Upper lobe of right lung (tissue), 1 donor: ENCODE measurements at regions not wholly inside any gene's neighbourhood (a gene's known extent, or its start where the extent isn't known, plus 50 kb on each side); places are given as distances from the start of the nearest gene placed in this dataset.

Experiments
- ATAC-seq: fragments of 200-7000 bp; cut with Tn5 transposase; one replicate; pipeline ENCODE4 v1.9.1; 2020; ENCODE audit warnings: mild to moderate bottlenecking, moderate library complexity
- DNase-seq: peaks from one replicate; pipeline ENCODE4 v3.0.0-alpha.2; 2020
- H3K27ac ChIP-seq: fragments of 200-600 bp; one replicate; pipeline ENCODE4 v1.8.0; 2022
- H3K27me3 ChIP-seq: fragments of 200-600 bp; one replicate; pipeline ENCODE4 v1.8.0; 2022; ENCODE audit warnings: mild to moderate bottlenecking
- H3K36me3 ChIP-seq: fragments of 200-600 bp; one replicate; pipeline ENCODE4 v1.8.0; 2022
- H3K4me1 ChIP-seq: fragments of 200-600 bp; one replicate; pipeline ENCODE4 v1.8.0; 2022
- H3K4me3 ChIP-seq: fragments of 200-600 bp; one replicate; pipeline ENCODE4 v1.8.0; 2022; ENCODE audit warnings: mild to moderate bottlenecking
- H3K9me3 ChIP-seq: fragments of 200-600 bp; one replicate; pipeline ENCODE4 v1.8.0; 2022
- CTCF ChIP-seq: fragments of 200-600 bp; IDR thresholded peaks from one replicate; pipeline ENCODE4 v1.8.0; 2022; ENCODE audit warnings: antibody characterized with exemption
- intact Hi-C: fragments of 100-400 bp; cut with DNase I; formaldehyde crosslinking; loops from one replicate; pipeline ENCODE4 v1.11.0; 2022
- donor health status: DM: no; HTN: yes; CAD: no; lungs with severe emphysema.

DNA sequence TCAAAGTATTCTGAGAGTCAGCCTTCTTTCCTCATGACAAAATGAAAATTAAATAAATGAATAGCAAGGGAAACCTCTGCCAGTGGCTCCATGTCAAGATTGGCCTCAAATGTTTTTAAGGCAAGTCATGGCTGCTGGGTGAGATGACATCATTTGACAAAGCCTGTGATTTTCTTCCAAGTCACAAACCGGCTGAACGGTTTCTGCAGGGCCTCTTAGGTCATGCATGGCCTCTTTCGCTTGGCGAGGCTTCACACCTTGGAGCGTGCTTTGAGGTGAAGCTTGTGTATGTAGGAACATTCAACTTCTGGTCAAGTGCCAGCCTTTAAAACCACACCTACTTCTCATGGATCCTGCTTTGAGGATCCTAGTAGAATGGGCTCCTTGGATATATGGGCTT lies 161.0 kb upstream of the ZNF618 start:
- intact Hi-C loops: no loop called here
- TF ChIP-seq CTCF: no peak

GRCh38 chr9:113719919-113720318 lies 156.2 kb upstream of the ZNF618 start:
- no peaks in the 10 kb centered on the region for H3K4me1 ChIP-seq
- no peaks in the 10 kb centered on the region for H3K27me3 ChIP-seq
- no peaks in the 10 kb centered on the region for H3K9me3 ChIP-seq
- ATAC-seq (no peak), DNase-seq (no peak)
- intact Hi-C loops: no loop called here
- no peaks in the 10 kb centered on the region for H3K36me3 ChIP-seq
- H3K27ac ChIP-seq: no peak overlapping the region
- H3K4me3 ChIP-seq: no peak overlapping the region
- TF ChIP-seq CTCF: no peak

More for the DNA sequence above, 161.0 kb upstream of the ZNF618 start:
- ATAC-seq (no peak), DNase-seq (no peak)
- H3K4me1 ChIP-seq: no peaks in the 10 kb centered on the region
- H3K4me3 ChIP-seq: no peak overlapping the region
- no peak overlapping the region for H3K27ac ChIP-seq
- no peaks in the 10 kb centered on the region for H3K36me3 ChIP-seq
- no peaks in the 10 kb centered on the region for H3K9me3 ChIP-seq
- H3K27me3 ChIP-seq: no peaks in the 10 kb centered on the region

DNA sequence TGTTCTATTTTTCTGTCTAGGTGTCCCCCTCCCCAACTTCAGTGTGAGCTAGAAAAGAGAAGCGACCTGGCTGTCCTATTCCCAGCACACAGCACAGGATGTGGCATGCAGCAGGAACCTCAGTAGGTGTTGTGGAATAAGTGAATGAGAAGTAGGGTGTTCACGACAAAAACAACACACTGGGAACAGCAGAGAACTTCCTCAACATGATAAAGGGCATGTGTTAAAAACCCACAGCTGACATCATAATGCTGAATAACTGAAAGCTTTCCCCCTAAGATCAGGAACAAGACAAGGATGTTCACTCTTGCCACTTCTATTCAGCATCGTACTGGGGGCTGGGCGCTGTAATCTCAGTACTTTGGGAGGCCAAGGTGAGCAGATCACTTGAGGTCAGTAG lies 155.6 kb upstream of the ZNF618 start:
- Histone ChIP-seq H3K27ac (no peak overlapping the region), H3K9me3 (no peaks in the 10 kb centered on the region), H3K4me1 (no peaks in the 10 kb centered on the region), H3K4me3 (no peak overlapping the region), H3K36me3 (no peaks in the 10 kb centered on the region), H3K27me3 (no peaks in the 10 kb centered on the region)
- DNase-seq (no peak), ATAC-seq (no peak)
- intact Hi-C loops: no loop called here
- no peak for TF ChIP-seq CTCF

DNA sequence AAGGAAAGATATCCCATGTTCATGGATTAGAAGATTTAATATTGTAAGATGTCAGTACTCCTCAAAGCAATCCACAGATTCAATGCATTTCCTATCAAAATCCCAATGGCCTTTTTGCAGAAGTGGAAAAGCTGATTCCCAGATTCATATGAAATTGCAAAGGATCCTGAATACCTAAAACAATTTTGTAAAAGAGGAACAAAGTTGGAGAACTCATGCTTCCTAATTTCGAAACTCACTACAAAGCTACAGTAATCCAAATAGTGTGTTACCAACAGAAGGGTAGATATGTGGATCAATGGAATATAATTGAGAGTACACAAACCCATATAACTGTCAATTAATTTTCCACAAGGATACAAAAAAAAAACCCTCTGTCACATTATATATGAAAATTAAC lies 154.3 kb upstream of the ZNF618 start:
- TF ChIP-seq CTCF: no peak
- no peak overlapping the region for H3K4me3 ChIP-seq
- H3K9me3 ChIP-seq: no peaks in the 10 kb centered on the region
- no peaks in the 10 kb centered on the region for H3K4me1 ChIP-seq
- DNase-seq (no peak), ATAC-seq (no peak)
- H3K27ac ChIP-seq: no peak overlapping the region
- intact Hi-C loops: no loop called here
- no peaks in the 10 kb centered on the region for H3K27me3 ChIP-seq
- H3K36me3 ChIP-seq: no peaks in the 10 kb centered on the region

GRCh38 chr9:113724202-113724601 lies 151.9 kb upstream of the ZNF618 start:
- no peaks in the 10 kb centered on the region for H3K36me3 ChIP-seq
- no peak for ATAC-seq
- H3K27me3 ChIP-seq: no peaks in the 10 kb centered on the region
- intact Hi-C loops: no loop called here
- TF ChIP-seq CTCF: no peak
- no peak for DNase-seq
- no peak overlapping the region for H3K27ac ChIP-seq
- no peaks in the 10 kb centered on the region for H3K9me3 ChIP-seq
- H3K4me3 ChIP-seq: no peak overlapping the region
- no peaks in the 10 kb centered on the region for H3K4me1 ChIP-seq

- no peak for DNase-seq
- intact Hi-C loops: no loop called here
- Histone ChIP-seq H3K36me3 (no peaks in the 10 kb centered on the region), H3K27me3 (no peaks in the 10 kb centered on the region), H3K27ac (no peak overlapping the region), H3K9me3 (peaks cover 4% of the 10 kb centered on the region), H3K4me3 (no peak overlapping the region), H3K4me1 (no peaks in the 10 kb centered on the region)
- TF ChIP-seq CTCF: no peak
- no peak for ATAC-seq
These were observed 147.1 kb upstream of the ZNF618 start for GRCh38 chr9:113728989-113729388.
